ENCODE measurements at regions not wholly inside any gene's neighbourhood (a gene's known extent, or its start where the extent isn't known, plus 50 kb on each side); places are given as distances from the start of the nearest gene placed in this dataset.

DNA sequence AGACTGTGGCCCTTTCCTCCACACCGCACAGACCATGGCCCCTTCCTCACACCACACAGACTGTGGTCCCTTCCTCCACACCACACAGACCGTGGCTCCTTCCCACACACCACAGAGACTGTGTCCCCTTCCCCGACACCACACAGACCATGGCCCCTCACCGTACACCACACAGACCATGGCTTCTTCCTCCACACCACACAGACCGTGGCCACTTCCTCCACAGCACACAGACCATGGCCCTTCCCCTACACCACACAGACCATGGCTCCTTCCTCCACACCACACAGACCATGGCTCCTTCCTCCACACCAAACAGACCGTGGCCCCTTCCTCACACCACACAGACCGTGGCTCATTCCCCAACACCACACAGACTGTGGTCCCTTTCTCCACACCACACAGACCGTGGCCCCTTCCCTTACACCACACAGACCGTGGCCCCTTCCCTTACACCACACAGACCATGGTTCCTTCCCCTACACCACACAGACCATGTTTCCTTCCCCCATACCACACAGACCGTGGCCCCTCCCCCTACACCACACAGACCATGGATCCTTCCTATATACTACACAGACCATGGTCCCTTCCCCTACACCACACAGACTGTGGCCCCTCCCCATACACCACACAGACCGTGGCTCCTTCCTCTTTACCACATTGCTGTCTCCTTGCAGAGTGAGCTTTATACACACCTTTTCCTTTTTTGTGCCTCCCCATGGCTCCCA lies 297.5 kb upstream of the FOXF1 start:
- TF ChIP-seq POLR2A (IDR thresholded peaks at IDR 0.05): no peak
- TF ChIP-seq, protein P1, sequence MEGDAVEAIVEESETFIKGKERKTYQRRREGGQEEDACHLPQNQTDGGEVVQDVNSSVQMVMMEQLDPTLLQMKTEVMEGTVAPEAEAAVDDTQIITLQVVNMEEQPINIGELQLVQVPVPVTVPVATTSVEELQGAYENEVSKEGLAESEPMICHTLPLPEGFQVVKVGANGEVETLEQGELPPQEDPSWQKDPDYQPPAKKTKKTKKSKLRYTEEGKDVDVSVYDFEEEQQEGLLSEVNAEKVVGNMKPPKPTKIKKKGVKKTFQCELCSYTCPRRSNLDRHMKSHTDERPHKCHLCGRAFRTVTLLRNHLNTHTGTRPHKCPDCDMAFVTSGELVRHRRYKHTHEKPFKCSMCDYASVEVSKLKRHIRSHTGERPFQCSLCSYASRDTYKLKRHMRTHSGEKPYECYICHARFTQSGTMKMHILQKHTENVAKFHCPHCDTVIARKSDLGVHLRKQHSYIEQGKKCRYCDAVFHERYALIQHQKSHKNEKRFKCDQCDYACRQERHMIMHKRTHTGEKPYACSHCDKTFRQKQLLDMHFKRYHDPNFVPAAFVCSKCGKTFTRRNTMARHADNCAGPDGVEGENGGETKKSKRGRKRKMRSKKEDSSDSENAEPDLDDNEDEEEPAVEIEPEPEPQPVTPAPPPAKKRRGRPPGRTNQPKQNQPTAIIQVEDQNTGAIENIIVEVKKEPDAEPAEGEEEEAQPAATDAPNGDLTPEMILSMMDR (IDR thresholded peaks at IDR 0.05): no peak
